K562 (cell line): ENCODE measurements at regions not wholly inside any gene's neighbourhood (a gene's known extent, or its start where the extent isn't known, plus 50 kb on each side); places are given as distances from the start of the nearest gene placed in this dataset.

Experiments
- ATAC-seq: fragments of 200-7000 bp; cut with Tn5 transposase; 3 replicates; pipeline ENCODE4 v1.9.1; 2020; ENCODE audit warnings: moderate library complexity
- BruUV-seq: library from RNA; stranded (reverse); fragments of 400-500 nt; replicated peaks from 2 replicates; lab custom pipeline; 2021; lab: Mats Ljungman, UMichigan
- CTCF ChIA-PET: fragments of 300-600 bp; formaldehyde crosslinking; extraction: SDS; loops from one replicate; lab custom pipeline; 2021; ENCODE audit warnings: low intra/inter-chr PET ratio; lab: Yijun Ruan, JAX
- POLR2A ChIA-PET: fragments of 300-600, 350-650 bp; sonication (Branson Sonifier 250); formaldehyde crosslinking; extraction: SDS; loops from one replicate; lab custom pipeline; 2021; ENCODE audit warnings: antibody characterized with exemption, inconsistent platforms; lab: Yijun Ruan, JAX
- DNase-seq, 4 experiments: peaks; one replicate each; pipeline versions ENCODE4 v3.0.0 to v3.0.0-alpha.2; 2011 to 2018; ENCODE audit warnings: low spot score in 3 of 4, mixed read lengths in 3 of 4; ENCODE audit errors: extremely low read depth in 1 of 4
- FAIRE-seq: peaks from 2 replicates; lab custom pipeline; 2011; peaks lifted over from hg19 to GRCh38; lab: Jason Lieb, UNC
- H2AFZ ChIP-seq: 2 replicates; pipeline ENCODE4 v1.6.0; 2011; ENCODE audit warnings: low read depth, low read length, control low read depth, inconsistent platforms
- H3K27ac ChIP-seq: fragments of 200-600 bp; 3 replicates; pipeline ENCODE4 v1.8.0; 2011; ENCODE audit warnings: low read depth, mild to moderate bottlenecking, control low read depth, inconsistent platforms, low read length, moderate library complexity, mixed read lengths; ENCODE audit errors: extremely low read depth
- H3K27me3 ChIP-seq, 2 experiments: fragments of 300-600 bp in 1 of 2; 2 replicates in 1 of 2; 3 replicates in 1 of 2; pipeline versions ENCODE4 v1.6.0 to v1.8.0; 2011; ENCODE audit warnings: inconsistent platforms in 2 of 2, low read length in 2 of 2, mild to moderate bottlenecking in 1 of 2, mixed read lengths in 1 of 2, moderate library complexity in 1 of 2; ENCODE audit not compliant: control insufficient read depth in 2 of 2, insufficient read depth in 2 of 2
- H3K36me3 ChIP-seq: fragments of 300-600 bp; 3 replicates; pipeline ENCODE4 v1.8.0; 2011; ENCODE audit warnings: mild to moderate bottlenecking, low read length, inconsistent platforms; ENCODE audit not compliant: control insufficient read depth, insufficient read depth
- H3K4me1 ChIP-seq, 2 experiments: fragments of 200-600 bp in 1 of 2; replicated peaks in 1 of 2; 2 replicates in 1 of 2; 3 replicates in 1 of 2; pipeline versions ENCODE4 v1.5.1 to v1.8.0; 2011; ENCODE audit warnings: inconsistent platforms in 2 of 2, low read length in 2 of 2, mild to moderate bottlenecking in 1 of 2, mixed read lengths in 1 of 2, moderate library complexity in 1 of 2; ENCODE audit not compliant: control insufficient read depth in 2 of 2, insufficient read depth in 2 of 2
- H3K4me2 ChIP-seq: 2 replicates; pipeline ENCODE4 v1.6.1; 2011; ENCODE audit warnings: low read length, control low read depth, inconsistent platforms, mixed read lengths; ENCODE audit not compliant: insufficient read depth
- H3K4me3 ChIP-seq: fragments of 200-600 bp; sonication (generic), shearing (Covaris generic); 2 replicates; pipeline ENCODE4 v1.5.1; 2016; ENCODE audit warnings: control low read depth, inconsistent platforms
- H3K79me2 ChIP-seq: fragments of 200-600 bp; 3 replicates; pipeline ENCODE4 v1.8.0; 2011; ENCODE audit warnings: low read length, inconsistent platforms; ENCODE audit not compliant: control insufficient read depth, insufficient read depth
- H3K9ac ChIP-seq, 2 experiments: 2 replicates each; pipeline versions ENCODE4 v1.6.0 to v1.6.1; 2011; ENCODE audit warnings: low read depth in 2 of 2, low read length in 2 of 2, control low read depth in 1 of 2, inconsistent platforms in 1 of 2, mild to moderate bottlenecking in 1 of 2, mixed read lengths in 1 of 2; ENCODE audit not compliant: insufficient read depth in 1 of 2
- H3K9me1 ChIP-seq: one replicate; pipeline ENCODE4 v1.6.0; 2011; ENCODE audit warnings: inconsistent platforms, mild to moderate bottlenecking, low read length, moderate library complexity; ENCODE audit not compliant: control insufficient read depth, insufficient read depth
- H3K9me3 ChIP-seq: replicated peaks from 2 replicates; pipeline ENCODE4 v1.5.1; 2011; ENCODE audit warnings: low read depth, low read length, inconsistent platforms; ENCODE audit not compliant: control insufficient read depth, insufficient read depth
- H4K20me1 ChIP-seq: replicated peaks from 2 replicates; pipeline ENCODE4 v1.6.1; 2011; ENCODE audit warnings: low read length, inconsistent platforms, mixed read lengths; ENCODE audit not compliant: control insufficient read depth, insufficient read depth
- CHD4 ChIP-seq: fragments of 200-600 bp; sonication (generic); IDR thresholded peaks from 3 replicates; pipeline ENCODE4 v1.6.1; 2012; ENCODE audit warnings: low read depth, mild to moderate bottlenecking, mixed read lengths, low read length, inconsistent platforms; ENCODE audit not compliant: insufficient read depth, insufficient replicate concordance, poor library complexity, severe bottlenecking
- MTA1 ChIP-seq: fragments of 450-650 bp; IDR thresholded peaks from 2 replicates; pipeline ENCODE4 v1.6.1; 2017; ENCODE audit warnings: borderline replicate concordance
- SIN3A ChIP-seq, 2 experiments: fragments of 150-350 bp in 1 of 2; IDR thresholded peaks; 2 replicates each; pipeline ENCODE4 v1.6.1; 2011 to 2016; ENCODE audit warnings: borderline replicate concordance in 2 of 2, low read depth in 2 of 2, low read length in 2 of 2, mild to moderate bottlenecking in 2 of 2, moderate library complexity in 2 of 2; ENCODE audit not compliant: control insufficient read depth in 1 of 2
- ZFPM2 ChIP-seq: fragments of 250-450 bp; sonication (Bioruptor Pico); IDR thresholded peaks from 2 replicates; pipeline ENCODE4 v1.5.1; 2022; ENCODE audit warnings: mild to moderate bottlenecking
- ZNF12 ChIP-seq: sonication (generic); formaldehyde crosslinking; IDR thresholded peaks from 2 replicates; pipeline ENCODE4 v1.4.0; 2020; ENCODE audit warnings: mild to moderate bottlenecking, missing genetic modification reagents
- ZNF165 ChIP-seq: fragments of 250-450 bp; sonication (Bioruptor Pico); IDR thresholded peaks from 2 replicates; pipeline ENCODE4 v1.4.0; 2020; ENCODE audit warnings: borderline replicate concordance
- ZNF444 ChIP-seq: fragments of 250-450 bp; sonication (Bioruptor Pico); IDR thresholded peaks from 2 replicates; pipeline ENCODE4 v1.4.0; 2020; ENCODE audit warnings: mild to moderate bottlenecking, moderate library complexity
- WGBS: fragments of 100-300 bp; shearing (Covaris generic); methylation state at CpG from one replicate; pipeline ENCODE4 v1.1.6; 2016; ENCODE audit warnings: low coverage, mixed read lengths; ENCODE audit not compliant: insufficient coverage; ENCODE audit errors: missing lambda C conversion rate; 5-methylcytosine and 5-hydroxymethylcytosine counted together
- in situ Hi-C: fragments of 300-500 bp; cut with MboI; formaldehyde crosslinking; loops from 4 replicates; pipeline ENCODE4 v1.15.0; 2018; ENCODE audit warnings: inconsistent platforms, mixed read lengths
- intact Hi-C: fragments of 100-400 bp; cut with micrococcal nuclease; formaldehyde crosslinking; loops from 2 replicates; pipeline ENCODE4 v1.14.2; 2022
- TF ChIP-seq, protein P1 (sequence below): fragments of 450-650 bp; formaldehyde crosslinking; IDR thresholded peaks from 2 replicates; pipeline ENCODE4 v1.4.0; 2022; ENCODE audit warnings: missing genetic modification characterization

DNA sequence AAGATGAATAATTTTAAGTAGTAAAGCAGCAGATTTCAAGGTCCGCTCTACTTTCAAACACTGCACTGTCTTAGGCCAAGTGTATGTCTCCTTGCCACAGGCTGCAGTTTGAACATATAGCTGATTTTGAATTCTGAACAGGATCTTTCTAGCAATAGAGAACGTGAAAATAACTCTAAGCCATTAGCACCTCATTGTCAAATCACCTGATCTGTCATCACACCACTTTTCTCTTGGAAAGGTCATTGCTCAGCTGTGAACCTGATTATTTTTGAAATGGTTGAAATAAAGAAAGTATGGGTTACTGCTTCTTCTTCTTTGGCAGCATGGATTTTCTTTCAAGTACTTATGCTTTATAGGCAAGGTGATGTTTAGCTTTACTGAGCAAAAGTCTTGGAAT, 357.0 kb upstream of the RORB start (continued):
- no peak for TF ChIP-seq SIN3A (IDR thresholded peaks at IDR 0.05; ENCODE audit: borderline replicate concordance in 2 of 2, control insufficient read depth in 1 of 2, low read depth in 2 of 2, low read length in 2 of 2)

DNA sequence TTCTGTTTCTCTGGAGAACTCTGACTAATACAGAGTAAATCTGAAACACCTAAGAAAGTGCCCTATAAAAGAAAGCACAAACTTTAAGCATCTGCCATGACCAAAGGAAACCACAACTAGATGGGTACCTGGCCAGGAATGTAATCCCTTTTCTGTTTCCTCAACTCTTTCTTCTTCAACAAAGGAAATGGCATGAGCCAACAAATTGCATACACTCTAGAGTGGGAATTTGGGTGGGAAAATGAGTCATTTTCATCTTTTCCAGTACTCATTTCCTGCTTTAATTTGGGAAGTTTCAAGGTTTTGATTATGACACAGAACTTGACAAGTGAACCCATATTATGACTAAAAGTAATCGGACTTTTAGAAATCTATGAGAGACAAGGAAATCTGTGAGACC, 349.2 kb upstream of the RORB start:
- Histone ChIP-seq H3K27me3 (no peaks in the 10 kb centered on the region), H3K4me2 (no peak overlapping the region), H3K4me3 (no peak overlapping the region), H4K20me1 (no peaks in the 10 kb centered on the region), H3K36me3 (no peaks in the 10 kb centered on the region), H3K27ac (no peak overlapping the region), H3K79me2 (no peaks in the 10 kb centered on the region), H2AFZ (no peak overlapping the region), H3K4me1 (no peaks in the 10 kb centered on the region), H3K9ac (no peak overlapping the region), H3K9me3 (no peaks in the 10 kb centered on the region), H3K9me1 (no peaks in the 10 kb centered on the region)
- in situ Hi-C loops (no loop called here), intact Hi-C loops (no loop called here)
- FAIRE-seq, result no peak
- CTCF ChIA-PET, result no interaction called here
- POLR2A ChIA-PET, result no interaction called here
- no peak for DNase-seq
- 0% methylated on average over 1 of the region's 1 CpG for WGBS
- TF ChIP-seq ZNF165, result no peak
- no peak for TF ChIP-seq ZNF12 (CRISPR knock-in tag)
- TF ChIP-seq, protein P1, sequence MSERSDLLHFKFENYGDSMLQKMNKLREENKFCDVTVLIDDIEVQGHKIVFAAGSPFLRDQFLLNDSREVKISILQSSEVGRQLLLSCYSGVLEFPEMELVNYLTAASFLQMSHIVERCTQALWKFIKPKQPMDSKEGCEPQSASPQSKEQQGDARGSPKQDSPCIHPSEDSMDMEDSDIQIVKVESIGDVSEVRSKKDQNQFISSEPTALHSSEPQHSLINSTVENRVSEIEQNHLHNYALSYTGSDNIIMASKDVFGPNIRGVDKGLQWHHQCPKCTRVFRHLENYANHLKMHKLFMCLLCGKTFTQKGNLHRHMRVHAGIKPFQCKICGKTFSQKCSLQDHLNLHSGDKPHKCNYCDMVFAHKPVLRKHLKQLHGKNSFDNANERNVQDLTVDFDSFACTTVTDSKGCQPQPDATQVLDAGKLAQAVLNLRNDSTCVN (CRISPR knock-in tag), result no peak
- no peak for TF ChIP-seq MTA1
- TF ChIP-seq CHD4, result no peak
- TF ChIP-seq ZNF444, result no peak
- TF ChIP-seq ZFPM2 (CRISPR knock-in tag), result no peak
- TF ChIP-seq, all 486 proteins: peak for 0
- no peak for ATAC-seq
- no TSS peak for BruUV-seq
